ENCODE measurements at regions not wholly inside any gene's neighbourhood (a gene's known extent, or its start where the extent isn't known, plus 50 kb on each side); places are given as distances from the start of the nearest gene placed in this dataset.

DNA sequence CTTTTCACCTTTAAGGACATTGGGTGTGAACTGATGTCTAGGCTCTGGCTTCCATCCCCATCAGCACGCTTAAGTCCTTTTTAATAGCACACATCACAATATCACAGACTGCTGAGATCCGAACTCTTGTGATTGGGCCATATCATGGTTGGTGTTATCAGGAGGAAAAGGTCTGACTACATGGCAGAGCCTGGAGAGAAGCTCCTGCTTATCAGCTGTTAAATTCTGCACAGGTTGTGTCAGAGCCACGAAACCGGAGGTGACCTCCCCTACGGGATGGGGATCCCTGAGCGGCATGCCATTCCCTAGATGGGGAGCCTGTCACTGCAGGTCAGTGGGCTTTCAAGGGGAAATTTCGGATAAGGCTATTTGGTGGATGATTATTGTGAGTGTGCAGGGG, 182.4 kb downstream of the INHBA start:
- TF ChIP-seq, protein P1, sequence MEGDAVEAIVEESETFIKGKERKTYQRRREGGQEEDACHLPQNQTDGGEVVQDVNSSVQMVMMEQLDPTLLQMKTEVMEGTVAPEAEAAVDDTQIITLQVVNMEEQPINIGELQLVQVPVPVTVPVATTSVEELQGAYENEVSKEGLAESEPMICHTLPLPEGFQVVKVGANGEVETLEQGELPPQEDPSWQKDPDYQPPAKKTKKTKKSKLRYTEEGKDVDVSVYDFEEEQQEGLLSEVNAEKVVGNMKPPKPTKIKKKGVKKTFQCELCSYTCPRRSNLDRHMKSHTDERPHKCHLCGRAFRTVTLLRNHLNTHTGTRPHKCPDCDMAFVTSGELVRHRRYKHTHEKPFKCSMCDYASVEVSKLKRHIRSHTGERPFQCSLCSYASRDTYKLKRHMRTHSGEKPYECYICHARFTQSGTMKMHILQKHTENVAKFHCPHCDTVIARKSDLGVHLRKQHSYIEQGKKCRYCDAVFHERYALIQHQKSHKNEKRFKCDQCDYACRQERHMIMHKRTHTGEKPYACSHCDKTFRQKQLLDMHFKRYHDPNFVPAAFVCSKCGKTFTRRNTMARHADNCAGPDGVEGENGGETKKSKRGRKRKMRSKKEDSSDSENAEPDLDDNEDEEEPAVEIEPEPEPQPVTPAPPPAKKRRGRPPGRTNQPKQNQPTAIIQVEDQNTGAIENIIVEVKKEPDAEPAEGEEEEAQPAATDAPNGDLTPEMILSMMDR (IDR thresholded peaks at IDR 0.05; ENCODE audit: poor library complexity) = no peak
- no peak for TF ChIP-seq EZH2 (IDR thresholded peaks at IDR 0.05; ENCODE audit: borderline replicate concordance)
